H1 (cell line): ENCODE measurements at regions not wholly inside any gene's neighbourhood (a gene's known extent, or its start where the extent isn't known, plus 50 kb on each side); places are given as distances from the start of the nearest gene placed in this dataset.

Experiments
- GABPA ChIP-seq: IDR thresholded peaks from 2 replicates; pipeline ENCODE4 v1.6.1; 2011; ENCODE audit warnings: mild to moderate bottlenecking, low read length, moderate library complexity, borderline replicate concordance; ENCODE audit not compliant: insufficient read depth
- MAFK ChIP-seq: IDR thresholded peaks from 2 replicates; pipeline ENCODE4 v1.6.1; 2012; ENCODE audit warnings: low read depth, mild to moderate bottlenecking, improper control_type of control experiment, low read length
- TF ChIP-seq, protein P1 (sequence below): fragments of 300-600 bp; sonication (generic); IDR thresholded peaks from 2 replicates; pipeline ENCODE4 v1.7.1; 2012; ENCODE audit warnings: low read length, moderate library complexity, mild to moderate bottlenecking, inconsistent platforms; ENCODE audit not compliant: insufficient replicate concordance

DNA sequence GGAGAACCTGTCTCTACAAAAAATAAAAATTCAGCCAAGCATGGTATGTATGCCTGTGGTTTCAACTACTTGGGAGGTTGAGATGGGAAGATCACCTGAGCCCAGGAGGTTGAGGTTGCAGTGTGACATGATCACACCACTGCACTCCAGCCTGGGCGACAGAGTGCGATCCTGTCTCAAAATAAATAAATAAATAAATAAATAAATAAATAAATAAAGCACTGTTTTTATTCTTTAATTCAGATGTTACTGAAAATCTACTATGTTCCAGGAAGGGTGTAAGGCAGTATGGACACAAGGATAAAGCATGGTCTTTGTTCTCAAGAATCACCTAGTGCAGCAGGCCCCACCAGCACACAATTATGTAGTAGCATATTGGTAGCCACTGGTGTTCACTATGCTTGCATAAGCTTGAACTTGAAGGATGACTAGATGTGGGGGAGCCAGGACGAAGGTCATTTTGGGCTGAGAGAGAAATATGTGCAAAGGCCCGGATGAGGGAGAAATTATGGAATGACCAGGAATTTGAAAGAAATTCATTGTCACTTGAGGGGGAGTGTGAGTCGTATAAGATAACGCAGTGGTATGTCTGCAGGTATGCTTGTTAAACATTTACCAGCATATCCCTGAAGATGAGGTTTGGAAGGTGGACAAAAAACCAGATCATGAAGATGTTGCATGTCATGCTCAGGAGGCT lies 70.2 kb upstream of the CD180 start (continued):
- no peak for TF ChIP-seq GABPA
- no peak for TF ChIP-seq MAFK
- TF ChIP-seq, protein P1, sequence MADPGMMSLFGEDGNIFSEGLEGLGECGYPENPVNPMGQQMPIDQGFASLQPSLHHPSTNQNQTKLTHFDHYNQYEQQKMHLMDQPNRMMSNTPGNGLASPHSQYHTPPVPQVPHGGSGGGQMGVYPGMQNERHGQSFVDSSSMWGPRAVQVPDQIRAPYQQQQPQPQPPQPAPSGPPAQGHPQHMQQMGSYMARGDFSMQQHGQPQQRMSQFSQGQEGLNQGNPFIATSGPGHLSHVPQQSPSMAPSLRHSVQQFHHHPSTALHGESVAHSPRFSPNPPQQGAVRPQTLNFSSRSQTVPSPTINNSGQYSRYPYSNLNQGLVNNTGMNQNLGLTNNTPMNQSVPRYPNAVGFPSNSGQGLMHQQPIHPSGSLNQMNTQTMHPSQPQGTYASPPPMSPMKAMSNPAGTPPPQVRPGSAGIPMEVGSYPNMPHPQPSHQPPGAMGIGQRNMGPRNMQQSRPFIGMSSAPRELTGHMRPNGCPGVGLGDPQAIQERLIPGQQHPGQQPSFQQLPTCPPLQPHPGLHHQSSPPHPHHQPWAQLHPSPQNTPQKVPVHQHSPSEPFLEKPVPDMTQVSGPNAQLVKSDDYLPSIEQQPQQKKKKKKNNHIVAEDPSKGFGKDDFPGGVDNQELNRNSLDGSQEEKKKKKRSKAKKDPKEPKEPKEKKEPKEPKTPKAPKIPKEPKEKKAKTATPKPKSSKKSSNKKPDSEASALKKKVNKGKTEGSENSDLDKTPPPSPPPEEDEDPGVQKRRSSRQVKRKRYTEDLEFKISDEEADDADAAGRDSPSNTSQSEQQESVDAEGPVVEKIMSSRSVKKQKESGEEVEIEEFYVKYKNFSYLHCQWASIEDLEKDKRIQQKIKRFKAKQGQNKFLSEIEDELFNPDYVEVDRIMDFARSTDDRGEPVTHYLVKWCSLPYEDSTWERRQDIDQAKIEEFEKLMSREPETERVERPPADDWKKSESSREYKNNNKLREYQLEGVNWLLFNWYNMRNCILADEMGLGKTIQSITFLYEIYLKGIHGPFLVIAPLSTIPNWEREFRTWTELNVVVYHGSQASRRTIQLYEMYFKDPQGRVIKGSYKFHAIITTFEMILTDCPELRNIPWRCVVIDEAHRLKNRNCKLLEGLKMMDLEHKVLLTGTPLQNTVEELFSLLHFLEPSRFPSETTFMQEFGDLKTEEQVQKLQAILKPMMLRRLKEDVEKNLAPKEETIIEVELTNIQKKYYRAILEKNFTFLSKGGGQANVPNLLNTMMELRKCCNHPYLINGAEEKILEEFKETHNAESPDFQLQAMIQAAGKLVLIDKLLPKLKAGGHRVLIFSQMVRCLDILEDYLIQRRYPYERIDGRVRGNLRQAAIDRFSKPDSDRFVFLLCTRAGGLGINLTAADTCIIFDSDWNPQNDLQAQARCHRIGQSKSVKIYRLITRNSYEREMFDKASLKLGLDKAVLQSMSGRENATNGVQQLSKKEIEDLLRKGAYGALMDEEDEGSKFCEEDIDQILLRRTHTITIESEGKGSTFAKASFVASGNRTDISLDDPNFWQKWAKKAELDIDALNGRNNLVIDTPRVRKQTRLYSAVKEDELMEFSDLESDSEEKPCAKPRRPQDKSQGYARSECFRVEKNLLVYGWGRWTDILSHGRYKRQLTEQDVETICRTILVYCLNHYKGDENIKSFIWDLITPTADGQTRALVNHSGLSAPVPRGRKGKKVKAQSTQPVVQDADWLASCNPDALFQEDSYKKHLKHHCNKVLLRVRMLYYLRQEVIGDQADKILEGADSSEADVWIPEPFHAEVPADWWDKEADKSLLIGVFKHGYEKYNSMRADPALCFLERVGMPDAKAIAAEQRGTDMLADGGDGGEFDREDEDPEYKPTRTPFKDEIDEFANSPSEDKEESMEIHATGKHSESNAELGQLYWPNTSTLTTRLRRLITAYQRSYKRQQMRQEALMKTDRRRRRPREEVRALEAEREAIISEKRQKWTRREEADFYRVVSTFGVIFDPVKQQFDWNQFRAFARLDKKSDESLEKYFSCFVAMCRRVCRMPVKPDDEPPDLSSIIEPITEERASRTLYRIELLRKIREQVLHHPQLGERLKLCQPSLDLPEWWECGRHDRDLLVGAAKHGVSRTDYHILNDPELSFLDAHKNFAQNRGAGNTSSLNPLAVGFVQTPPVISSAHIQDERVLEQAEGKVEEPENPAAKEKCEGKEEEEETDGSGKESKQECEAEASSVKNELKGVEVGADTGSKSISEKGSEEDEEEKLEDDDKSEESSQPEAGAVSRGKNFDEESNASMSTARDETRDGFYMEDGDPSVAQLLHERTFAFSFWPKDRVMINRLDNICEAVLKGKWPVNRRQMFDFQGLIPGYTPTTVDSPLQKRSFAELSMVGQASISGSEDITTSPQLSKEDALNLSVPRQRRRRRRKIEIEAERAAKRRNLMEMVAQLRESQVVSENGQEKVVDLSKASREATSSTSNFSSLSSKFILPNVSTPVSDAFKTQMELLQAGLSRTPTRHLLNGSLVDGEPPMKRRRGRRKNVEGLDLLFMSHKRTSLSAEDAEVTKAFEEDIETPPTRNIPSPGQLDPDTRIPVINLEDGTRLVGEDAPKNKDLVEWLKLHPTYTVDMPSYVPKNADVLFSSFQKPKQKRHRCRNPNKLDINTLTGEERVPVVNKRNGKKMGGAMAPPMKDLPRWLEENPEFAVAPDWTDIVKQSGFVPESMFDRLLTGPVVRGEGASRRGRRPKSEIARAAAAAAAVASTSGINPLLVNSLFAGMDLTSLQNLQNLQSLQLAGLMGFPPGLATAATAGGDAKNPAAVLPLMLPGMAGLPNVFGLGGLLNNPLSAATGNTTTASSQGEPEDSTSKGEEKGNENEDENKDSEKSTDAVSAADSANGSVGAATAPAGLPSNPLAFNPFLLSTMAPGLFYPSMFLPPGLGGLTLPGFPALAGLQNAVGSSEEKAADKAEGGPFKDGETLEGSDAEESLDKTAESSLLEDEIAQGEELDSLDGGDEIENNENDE = no peak
- TF ChIP-seq, all 59 proteins: peak for 0
